Activated CD4-positive, alpha-beta memory T cell treated with anti-CD3 and anti-CD28 coated beads, Interleukin-2, amount 10 ng/mL, durations not matched to agents 7 days and 5 days (primary cell): ENCODE measurements at regions not wholly inside any gene's neighbourhood (a gene's known extent, or its start where the extent isn't known, plus 50 kb on each side); places are given as distances from the start of the nearest gene placed in this dataset.

Experiments
- CTCF ChIA-PET: fragments of 350-600 bp; sonication (Branson Sonifier 250); formaldehyde crosslinking; loops from one replicate; lab custom pipeline; 2021; ENCODE audit warnings: antibody characterized with exemption, inconsistent platforms; lab: Charles Lee
- POLR2A ChIA-PET: fragments of 350-600 bp; sonication (Branson Sonifier 250); formaldehyde crosslinking; loops from one replicate; lab custom pipeline; 2021; ENCODE audit warnings: antibody characterized with exemption; lab: Charles Lee
- DNase-seq: peaks from one replicate; pipeline ENCODE4 v3.0.0-alpha.2; 2020
- H3K27ac Mint-ChIP-seq: one replicate; pipeline ENCODE4 v1.8.0; 2021; ENCODE audit warnings: mild to moderate bottlenecking, mixed read lengths
- H3K27me3 Mint-ChIP-seq: one replicate; pipeline ENCODE4 v1.8.0; 2021; ENCODE audit warnings: mixed read lengths
- H3K36me3 Mint-ChIP-seq: one replicate; pipeline ENCODE4 v1.8.0; 2021; ENCODE audit warnings: low read depth, mixed read lengths
- H3K4me1 Mint-ChIP-seq: one replicate; pipeline ENCODE4 v1.8.0; 2021; ENCODE audit warnings: mixed read lengths
- H3K4me3 Mint-ChIP-seq: one replicate; pipeline ENCODE4 v1.8.0; 2021; ENCODE audit warnings: mild to moderate bottlenecking, mixed read lengths
- H3K9me3 Mint-ChIP-seq: one replicate; pipeline ENCODE4 v1.8.0; 2021; ENCODE audit warnings: mixed read lengths

GRCh38 chr16:64307431-64307830, 814.4 kb downstream of the CDH11 start:
- POLR2A ChIA-PET = no interaction called here
- Mint-ChIP-seq H3K4me3 (no peak overlapping the region), H3K9me3 (peaks cover 19% of the 10 kb centered on the region)

GRCh38 chr16:64305663-64306062, 816.2 kb downstream of the CDH11 start:
- no peak for DNase-seq
- no peaks in the 10 kb centered on the region for H3K4me1 Mint-ChIP-seq
- CTCF ChIA-PET = no interaction called here
- POLR2A ChIA-PET = no interaction called here
- no peaks in the 10 kb centered on the region for H3K36me3 Mint-ChIP-seq
- no peaks in the 10 kb centered on the region for H3K27me3 Mint-ChIP-seq
- peaks cover 19% of the 10 kb centered on the region for H3K9me3 Mint-ChIP-seq
- no peak overlapping the region for H3K4me3 Mint-ChIP-seq
- H3K27ac Mint-ChIP-seq = no peak overlapping the region

More at GRCh38 chr16:64307431-64307830, 814.4 kb downstream of the CDH11 start:
- no peaks in the 10 kb centered on the region for H3K36me3 Mint-ChIP-seq
- no peak for DNase-seq
- no peak overlapping the region for H3K27ac Mint-ChIP-seq
- no peaks in the 10 kb centered on the region for H3K27me3 Mint-ChIP-seq
- CTCF ChIA-PET = no interaction called here
- H3K4me1 Mint-ChIP-seq = no peaks in the 10 kb centered on the region

- peaks cover 13% of the 10 kb centered on the region for H3K9me3 Mint-ChIP-seq
- H3K36me3 Mint-ChIP-seq = no peaks in the 10 kb centered on the region
- H3K27me3 Mint-ChIP-seq = no peaks in the 10 kb centered on the region
- no peak overlapping the region for H3K4me3 Mint-ChIP-seq
- POLR2A ChIA-PET = no interaction called here
- no peak for DNase-seq
- H3K4me1 Mint-ChIP-seq = no peaks in the 10 kb centered on the region
- CTCF ChIA-PET = no interaction called here
- H3K27ac Mint-ChIP-seq = no peak overlapping the region
Measured at GRCh38 chr16:64304951-64305350, 816.9 kb downstream of the CDH11 start.

- H3K36me3 Mint-ChIP-seq = no peaks in the 10 kb centered on the region
Measured at GRCh38 chr16:64304396-64304795, 817.5 kb downstream of the CDH11 start.

GRCh38 chr16:64297863-64298600, 823.8 kb downstream of the CDH11 start:
- Mint-ChIP-seq H3K27ac (no peak overlapping the region), H3K27me3 (no peaks in the 10 kb centered on the region), H3K9me3 (peaks cover 18% of the 10 kb centered on the region), H3K4me3 (no peak overlapping the region), H3K4me1 (no peaks in the 10 kb centered on the region), H3K36me3 (no peaks in the 10 kb centered on the region)
- ChIA-PET CTCF (no interaction called here), POLR2A (no interaction called here)
- DNase-seq = no peak

More at GRCh38 chr16:64304396-64304795, 817.5 kb downstream of the CDH11 start:
- ChIA-PET CTCF (no interaction called here), POLR2A (no interaction called here)
- DNase-seq = no peak
- H3K27ac Mint-ChIP-seq = no peak overlapping the region
- no peaks in the 10 kb centered on the region for H3K4me1 Mint-ChIP-seq
- H3K9me3 Mint-ChIP-seq = peaks cover 9% of the 10 kb centered on the region
- no peaks in the 10 kb centered on the region for H3K27me3 Mint-ChIP-seq
- no peak overlapping the region for H3K4me3 Mint-ChIP-seq

GRCh38 chr16:64295466-64295865, 826.4 kb downstream of the CDH11 start:
- Mint-ChIP-seq H3K4me3 (no peak overlapping the region), H3K36me3 (no peaks in the 10 kb centered on the region), H3K27me3 (no peaks in the 10 kb centered on the region), H3K4me1 (no peaks in the 10 kb centered on the region), H3K27ac (no peak overlapping the region), H3K9me3 (peaks cover 22% of the 10 kb centered on the region)
- ChIA-PET POLR2A (no interaction called here), CTCF (no interaction called here)
- DNase-seq = no peak

- DNase-seq = no peak
- no peaks in the 10 kb centered on the region for H3K4me1 Mint-ChIP-seq
- no peak overlapping the region for H3K4me3 Mint-ChIP-seq
- H3K36me3 Mint-ChIP-seq = no peaks in the 10 kb centered on the region
- no peak overlapping the region for H3K27ac Mint-ChIP-seq
- H3K9me3 Mint-ChIP-seq = peaks cover 20% of the 10 kb centered on the region
- ChIA-PET POLR2A (no interaction called here), CTCF (no interaction called here)
- H3K27me3 Mint-ChIP-seq = no peaks in the 10 kb centered on the region
Measured at GRCh38 chr16:64292953-64293352, 828.9 kb downstream of the CDH11 start.

GRCh38 chr16:64292161-64292560, 829.7 kb downstream of the CDH11 start:
- H3K27ac Mint-ChIP-seq = no peak overlapping the region
- no peak overlapping the region for H3K4me3 Mint-ChIP-seq
- DNase-seq = no peak
- H3K27me3 Mint-ChIP-seq = no peaks in the 10 kb centered on the region
- no peaks in the 10 kb centered on the region for H3K36me3 Mint-ChIP-seq
- peaks cover 21% of the 10 kb centered on the region for H3K9me3 Mint-ChIP-seq
- POLR2A ChIA-PET = no interaction called here
- H3K4me1 Mint-ChIP-seq = no peaks in the 10 kb centered on the region
- CTCF ChIA-PET = no interaction called here

- DNase-seq = no peak
- H3K36me3 Mint-ChIP-seq = no peaks in the 10 kb centered on the region
- H3K27me3 Mint-ChIP-seq = no peaks in the 10 kb centered on the region
- H3K27ac Mint-ChIP-seq = no peak overlapping the region
- POLR2A ChIA-PET = no interaction called here
- H3K4me3 Mint-ChIP-seq = no peak overlapping the region
- CTCF ChIA-PET = no interaction called here
- H3K4me1 Mint-ChIP-seq = no peaks in the 10 kb centered on the region
- peaks cover 18% of the 10 kb centered on the region for H3K9me3 Mint-ChIP-seq
Measured at GRCh38 chr16:64290461-64290860, 831.4 kb downstream of the CDH11 start.

- Mint-ChIP-seq H3K36me3 (no peaks in the 10 kb centered on the region), H3K9me3 (peaks cover 13% of the 10 kb centered on the region), H3K27me3 (no peaks in the 10 kb centered on the region), H3K27ac (no peak overlapping the region), H3K4me1 (no peaks in the 10 kb centered on the region), H3K4me3 (no peak overlapping the region)
- ChIA-PET CTCF (no interaction called here), POLR2A (no interaction called here)
- DNase-seq = no peak
Measured at GRCh38 chr16:64287655-64288528, 834.0 kb downstream of the CDH11 start.

- Mint-ChIP-seq H3K4me1 (no peaks in the 10 kb centered on the region), H3K27ac (no peak overlapping the region), H3K27me3 (no peaks in the 10 kb centered on the region), H3K9me3 (peaks cover 11% of the 10 kb centered on the region), H3K4me3 (no peak overlapping the region), H3K36me3 (no peaks in the 10 kb centered on the region)
- CTCF ChIA-PET = no interaction called here
- no peak for DNase-seq
- POLR2A ChIA-PET = no interaction called here
Measured at GRCh38 chr16:64282181-64282580, 839.7 kb downstream of the CDH11 start.

GRCh38 chr16:64280317-64280716, 841.5 kb downstream of the CDH11 start:
- CTCF ChIA-PET = no interaction called here
- no peak overlapping the region for H3K4me3 Mint-ChIP-seq
- peaks cover 14% of the 10 kb centered on the region for H3K9me3 Mint-ChIP-seq
- no peaks in the 10 kb centered on the region for H3K27me3 Mint-ChIP-seq
- POLR2A ChIA-PET = no interaction called here
- no peaks in the 10 kb centered on the region for H3K36me3 Mint-ChIP-seq
- H3K27ac Mint-ChIP-seq = no peak overlapping the region
- H3K4me1 Mint-ChIP-seq = no peaks in the 10 kb centered on the region
- DNase-seq = no peak

- POLR2A ChIA-PET = no interaction called here
- no peak overlapping the region for H3K4me3 Mint-ChIP-seq
- no peak overlapping the region for H3K27ac Mint-ChIP-seq
- CTCF ChIA-PET = no interaction called here
- DNase-seq = no peak
- no peaks in the 10 kb centered on the region for H3K36me3 Mint-ChIP-seq
- no peaks in the 10 kb centered on the region for H3K27me3 Mint-ChIP-seq
- H3K9me3 Mint-ChIP-seq = peaks cover 14% of the 10 kb centered on the region
- no peaks in the 10 kb centered on the region for H3K4me1 Mint-ChIP-seq
Measured at GRCh38 chr16:64278196-64278595, 843.7 kb downstream of the CDH11 start.
